SK-N-SH (cell line): ENCODE measurements at regions not wholly inside any gene's neighbourhood (a gene's known extent, or its start where the extent isn't known, plus 50 kb on each side); places are given as distances from the start of the nearest gene placed in this dataset.

ENCODE experiments used
- CTCF ChIA-PET: fragments of 300-600, 350-600 bp; formaldehyde crosslinking; extraction: SDS; loops from one replicate; lab custom pipeline; 2021; lab: Yijun Ruan, JAX
- POLR2A ChIA-PET: fragments of 350-600 bp; sonication (Branson Sonifier 250); formaldehyde crosslinking; extraction: SDS; loops from one replicate; lab custom pipeline; 2020; ENCODE audit warnings: antibody characterized with exemption, inconsistent platforms; lab: Yijun Ruan, JAX
- DNase-seq: peaks from one replicate; pipeline ENCODE4 v3.0.0; 2012
- H2AFZ ChIP-seq: fragments of 200-600 bp; sonication (generic); 2 replicates; pipeline ENCODE4 v1.8.1; 2016; ENCODE audit warnings: antibody characterized with exemption, mild to moderate bottlenecking, low read depth
- H3F3A ChIP-seq: fragments of 200-600 bp; sonication (generic); replicated peaks from 2 replicates; pipeline ENCODE3; 2016; ENCODE audit warnings: antibody characterized with exemption, mild to moderate bottlenecking; ENCODE audit not compliant: insufficient read depth
- H3K27ac ChIP-seq, 2 experiments: fragments of 200-500 bp in 1 of 2; fragments of 200-600 bp in 1 of 2; sonication (Bioruptor generic) in 1 of 2; sonication (generic), shearing (Covaris generic) in 1 of 2; 2 replicates each; pipeline versions ENCODE4 v1.5.1 to v1.6.1; 2014 to 2016; ENCODE audit warnings: low read depth in 2 of 2, inconsistent platforms in 1 of 2, low read length in 1 of 2, mild to moderate bottlenecking in 1 of 2, mixed read lengths in 1 of 2
- H3K27me3 ChIP-seq: fragments of 200-600 bp; sonication (generic), shearing (Covaris generic); 2 replicates; pipeline ENCODE4 v1.6.1; 2016; ENCODE audit warnings: mixed run types; ENCODE audit not compliant: insufficient read depth
- H3K36me3 ChIP-seq, 2 experiments: fragments of 200-500 bp in 1 of 2; fragments of 200-600 bp in 1 of 2; sonication (Bioruptor generic) in 1 of 2; sonication (generic) in 1 of 2; replicated peaks in 1 of 2; 2 replicates each; pipeline versions ENCODE3 to v1.5.1; 2014 to 2016; ENCODE audit warnings: low read length in 1 of 2, mild to moderate bottlenecking in 1 of 2; ENCODE audit not compliant: insufficient read depth in 2 of 2, control insufficient read depth in 1 of 2
- H3K4me1 ChIP-seq, 2 experiments: fragments of 200-500 bp in 1 of 2; fragments of 200-600 bp in 1 of 2; sonication (Bioruptor generic) in 1 of 2; sonication (generic), shearing (Covaris generic) in 1 of 2; 2 replicates each; pipeline versions ENCODE4 v1.5.1 to v1.6.1; 2014 to 2016; ENCODE audit warnings: low read depth in 1 of 2, low read length in 1 of 2, mixed run types in 1 of 2; ENCODE audit not compliant: insufficient read depth in 2 of 2, control insufficient read depth in 1 of 2
- H3K4me2 ChIP-seq: fragments of 200-600 bp; sonication (generic), shearing (Covaris generic); 2 replicates; pipeline ENCODE4 v1.6.1; 2017; ENCODE audit warnings: mixed run types
- H3K4me3 ChIP-seq, 2 experiments: fragments of 200-500 bp in 1 of 2; fragments of 200-600 bp in 1 of 2; sonication (Bioruptor generic) in 1 of 2; sonication (generic), shearing (Covaris generic) in 1 of 2; 2 replicates each; pipeline versions ENCODE4 v1.5.1 to v1.8.1; 2014 to 2016; ENCODE audit warnings: low read depth in 2 of 2, inconsistent platforms in 1 of 2, low read length in 1 of 2, mild to moderate bottlenecking in 1 of 2, mixed read lengths in 1 of 2, moderate library complexity in 1 of 2
- H3K79me2 ChIP-seq: fragments of 200-600 bp; sonication (generic); 2 replicates; pipeline ENCODE4 v1.8.1; 2017; ENCODE audit warnings: mild to moderate bottlenecking; ENCODE audit not compliant: insufficient read depth
- H3K9ac ChIP-seq: fragments of 200-600 bp; sonication (generic); 2 replicates; pipeline ENCODE4 v1.6.1; 2017; ENCODE audit warnings: mixed run types
- H3K9me2 ChIP-seq: fragments of 200-600 bp; sonication (generic); 2 replicates; pipeline ENCODE4 v1.6.1; 2017; ENCODE audit warnings: mixed run types
- H3K9me3 ChIP-seq: fragments of 200-600 bp; sonication (generic); 2 replicates; pipeline ENCODE4 v1.6.1; 2017; ENCODE audit warnings: mixed run types, mild to moderate bottlenecking, moderate library complexity
- H4K20me1 ChIP-seq: fragments of 200-600 bp; sonication (generic); 2 replicates; pipeline ENCODE4 v1.6.1; 2017; ENCODE audit warnings: mild to moderate bottlenecking, mixed run types; ENCODE audit not compliant: insufficient read depth
- CTCF ChIP-seq: fragments of 200-600 bp; sonication (generic); IDR thresholded peaks from 2 replicates; pipeline ENCODE4 v1.6.1; 2017; ENCODE audit warnings: antibody characterized with exemption, mild to moderate bottlenecking, moderate library complexity
- ELF1 ChIP-seq: IDR thresholded peaks from 2 replicates; pipeline ENCODE4 v1.4.0; 2012
- FOXM1 ChIP-seq: IDR thresholded peaks from 2 replicates; pipeline ENCODE4 v1.4.0; 2012; ENCODE audit warnings: low read depth, mild to moderate bottlenecking
- JUND ChIP-seq: IDR thresholded peaks from 2 replicates; pipeline ENCODE4 v1.4.0; 2012
- MAX ChIP-seq: IDR thresholded peaks from 2 replicates; pipeline ENCODE4 v1.4.0; 2012; ENCODE audit warnings: low read depth
- MXI1 ChIP-seq: IDR thresholded peaks from 2 replicates; pipeline ENCODE4 v1.6.1; 2012; ENCODE audit warnings: mild to moderate bottlenecking, low read depth, low read length, improper control_type of control experiment
- SMC3 ChIP-seq: IDR thresholded peaks from 2 replicates; pipeline ENCODE4 v1.6.1; 2012; ENCODE audit warnings: low read depth, low read length, improper control_type of control experiment
- TAF1 ChIP-seq: IDR thresholded peaks from 2 replicates; pipeline ENCODE4 v1.6.1; 2012; ENCODE audit warnings: low read depth, mild to moderate bottlenecking, low read length, moderate library complexity, borderline replicate concordance
- TEAD4 ChIP-seq: IDR thresholded peaks from 2 replicates; pipeline ENCODE4 v1.4.0; 2012; ENCODE audit warnings: mild to moderate bottlenecking, borderline replicate concordance; ENCODE audit not compliant: insufficient read depth
- YY1 ChIP-seq: IDR thresholded peaks from 2 replicates; pipeline ENCODE4 v1.4.0; 2012; ENCODE audit warnings: low read depth, mild to moderate bottlenecking
- WGBS: methylation state at CpG from one replicate; pipeline ENCODE4 v1.1.6; 2017; ENCODE audit warnings: low lambda C conversion rate; 5-methylcytosine and 5-hydroxymethylcytosine counted together
- TF ChIP-seq, protein P1 (sequence below): IDR thresholded peaks from 2 replicates; pipeline ENCODE4 v1.6.1; 2012; ENCODE audit warnings: mild to moderate bottlenecking, low read depth, low read length, moderate library complexity
- TF ChIP-seq, protein P2 (sequence below): fragments of 150-350 bp; IDR thresholded peaks from 2 replicates; pipeline ENCODE4 v1.6.1; 2017; ENCODE audit warnings: antibody characterized with exemption, low read length, low read depth, borderline replicate concordance

DNA sequence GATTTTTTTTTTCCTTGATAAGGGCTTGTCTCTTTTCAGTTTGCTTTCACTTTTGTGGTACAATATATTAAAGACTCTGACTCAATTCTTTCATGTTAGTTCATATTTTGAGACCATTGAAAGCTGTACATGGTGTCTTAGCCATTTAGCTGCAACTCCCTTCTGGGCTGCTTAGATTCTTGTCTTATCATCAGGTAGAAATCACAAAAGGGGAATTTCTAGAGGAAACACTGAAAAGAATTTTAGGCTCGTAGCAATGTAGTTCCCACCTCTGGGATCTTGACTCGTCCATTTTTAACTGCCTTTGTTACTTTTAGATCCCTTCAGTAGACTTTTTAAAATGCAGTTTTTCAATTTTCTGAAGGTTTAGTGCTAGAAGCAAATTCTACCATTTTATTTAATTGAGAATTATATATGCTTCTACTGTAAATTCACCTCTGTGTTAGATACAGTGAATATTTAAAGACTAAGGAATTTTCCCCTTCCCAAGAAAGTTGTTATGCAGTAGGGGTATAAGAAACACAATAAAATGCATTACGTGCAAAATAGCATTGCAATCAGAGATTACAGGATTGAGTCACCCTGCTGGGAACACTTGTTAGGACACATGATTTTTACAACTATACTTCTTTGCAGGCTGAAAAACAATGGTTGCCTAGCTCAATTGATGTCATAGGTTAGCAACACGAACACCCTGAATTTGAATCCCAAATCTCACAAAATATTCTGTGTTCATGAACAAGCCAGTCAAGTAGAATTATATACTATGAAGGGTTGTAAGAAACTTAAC lies 772.7 kb downstream of the PDCD6IP start:
- H3K4me2 ChIP-seq = no peak overlapping the region
- DNase-seq = no peak
- no peaks in the 10 kb centered on the region for H3K4me1 ChIP-seq
- no peak for TF ChIP-seq MAX
- TF ChIP-seq, protein P1, sequence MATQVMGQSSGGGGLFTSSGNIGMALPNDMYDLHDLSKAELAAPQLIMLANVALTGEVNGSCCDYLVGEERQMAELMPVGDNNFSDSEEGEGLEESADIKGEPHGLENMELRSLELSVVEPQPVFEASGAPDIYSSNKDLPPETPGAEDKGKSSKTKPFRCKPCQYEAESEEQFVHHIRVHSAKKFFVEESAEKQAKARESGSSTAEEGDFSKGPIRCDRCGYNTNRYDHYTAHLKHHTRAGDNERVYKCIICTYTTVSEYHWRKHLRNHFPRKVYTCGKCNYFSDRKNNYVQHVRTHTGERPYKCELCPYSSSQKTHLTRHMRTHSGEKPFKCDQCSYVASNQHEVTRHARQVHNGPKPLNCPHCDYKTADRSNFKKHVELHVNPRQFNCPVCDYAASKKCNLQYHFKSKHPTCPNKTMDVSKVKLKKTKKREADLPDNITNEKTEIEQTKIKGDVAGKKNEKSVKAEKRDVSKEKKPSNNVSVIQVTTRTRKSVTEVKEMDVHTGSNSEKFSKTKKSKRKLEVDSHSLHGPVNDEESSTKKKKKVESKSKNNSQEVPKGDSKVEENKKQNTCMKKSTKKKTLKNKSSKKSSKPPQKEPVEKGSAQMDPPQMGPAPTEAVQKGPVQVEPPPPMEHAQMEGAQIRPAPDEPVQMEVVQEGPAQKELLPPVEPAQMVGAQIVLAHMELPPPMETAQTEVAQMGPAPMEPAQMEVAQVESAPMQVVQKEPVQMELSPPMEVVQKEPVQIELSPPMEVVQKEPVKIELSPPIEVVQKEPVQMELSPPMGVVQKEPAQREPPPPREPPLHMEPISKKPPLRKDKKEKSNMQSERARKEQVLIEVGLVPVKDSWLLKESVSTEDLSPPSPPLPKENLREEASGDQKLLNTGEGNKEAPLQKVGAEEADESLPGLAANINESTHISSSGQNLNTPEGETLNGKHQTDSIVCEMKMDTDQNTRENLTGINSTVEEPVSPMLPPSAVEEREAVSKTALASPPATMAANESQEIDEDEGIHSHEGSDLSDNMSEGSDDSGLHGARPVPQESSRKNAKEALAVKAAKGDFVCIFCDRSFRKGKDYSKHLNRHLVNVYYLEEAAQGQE = no peak
- TF ChIP-seq SMC3 = no peak
- H2AFZ ChIP-seq = no peak overlapping the region
- WGBS = 9% methylated on average over 4 of the region's 4 CpGs
- no peaks in the 10 kb centered on the region for H3K79me2 ChIP-seq
- H4K20me1 ChIP-seq = no peaks in the 10 kb centered on the region
- ChIA-PET CTCF (no interaction called here), POLR2A (no interaction called here)
- H3K9me2 ChIP-seq = no peaks in the 10 kb centered on the region
- no peak overlapping the region for H3K27ac ChIP-seq
- no peak overlapping the region for H3K9ac ChIP-seq
- no peaks in the 10 kb centered on the region for H3F3A ChIP-seq
- H3K27me3 ChIP-seq = no peaks in the 10 kb centered on the region
- H3K4me3 ChIP-seq = no peak overlapping the region
- no peaks in the 10 kb centered on the region for H3K36me3 ChIP-seq
- no peaks in the 10 kb centered on the region for H3K9me3 ChIP-seq

- no peaks in the 10 kb centered on the region for H3K9me3 ChIP-seq
Observed at GRCh38 chr3:34571714-34572113, 773.3 kb downstream of the PDCD6IP start.

GRCh38 chr3:34575776-34576175 lies 777.3 kb downstream of the PDCD6IP start:
- Histone ChIP-seq H3K4me1 (no peaks in the 10 kb centered on the region), H3K27me3 (no peaks in the 10 kb centered on the region), H3F3A (no peaks in the 10 kb centered on the region), H3K4me3 (no peak overlapping the region), H3K9me3 (no peaks in the 10 kb centered on the region), H2AFZ (no peak overlapping the region), H3K79me2 (no peaks in the 10 kb centered on the region), H3K9ac (no peak overlapping the region), H3K36me3 (no peaks in the 10 kb centered on the region), H3K4me2 (no peak overlapping the region), H4K20me1 (no peaks in the 10 kb centered on the region), H3K9me2 (no peaks in the 10 kb centered on the region), H3K27ac (no peak overlapping the region)
- 24% methylated on average over 3 of the region's 3 CpGs for WGBS
- no peak for DNase-seq
- ChIA-PET CTCF (no interaction called here), POLR2A (no interaction called here)
- TF ChIP-seq TEAD4 (no peak), MXI1 (no peak), YY1 (no peak), CTCF (no peak)
- TF ChIP-seq, protein P1 = no peak
- TF ChIP-seq, protein P2, sequence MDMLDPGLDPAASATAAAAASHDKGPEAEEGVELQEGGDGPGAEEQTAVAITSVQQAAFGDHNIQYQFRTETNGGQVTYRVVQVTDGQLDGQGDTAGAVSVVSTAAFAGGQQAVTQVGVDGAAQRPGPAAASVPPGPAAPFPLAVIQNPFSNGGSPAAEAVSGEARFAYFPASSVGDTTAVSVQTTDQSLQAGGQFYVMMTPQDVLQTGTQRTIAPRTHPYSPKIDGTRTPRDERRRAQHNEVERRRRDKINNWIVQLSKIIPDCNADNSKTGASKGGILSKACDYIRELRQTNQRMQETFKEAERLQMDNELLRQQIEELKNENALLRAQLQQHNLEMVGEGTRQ = no peak

More at GRCh38 chr3:34571714-34572113, 773.3 kb downstream of the PDCD6IP start:
- no peak for DNase-seq
- Histone ChIP-seq H2AFZ (no peak overlapping the region), H3K4me1 (no peaks in the 10 kb centered on the region), H4K20me1 (no peaks in the 10 kb centered on the region), H3F3A (no peaks in the 10 kb centered on the region), H3K27ac (no peak overlapping the region), H3K79me2 (no peaks in the 10 kb centered on the region)
- WGBS = 37% methylated on average over 1 of the region's 1 CpG
- CTCF ChIA-PET = no interaction called here
- TF ChIP-seq JUND (no peak), FOXM1 (no peak), TAF1 (no peak), ELF1 (no peak)
- TF ChIP-seq, all 33 proteins: peak for 0
- Histone ChIP-seq H3K36me3 (no peaks in the 10 kb centered on the region), H3K4me2 (no peak overlapping the region), H3K27me3 (no peaks in the 10 kb centered on the region), H3K9me2 (no peaks in the 10 kb centered on the region), H3K9ac (no peak overlapping the region), H3K4me3 (no peak overlapping the region)
- POLR2A ChIA-PET = no interaction called here
